Thyroid gland (tissue), 4 donors: ENCODE measurements at regions not wholly inside any gene's neighbourhood (a gene's known extent, or its start where the extent isn't known, plus 50 kb on each side); places are given as distances from the start of the nearest gene placed in this dataset.
"Not testable (repeated sequence)": the region's sequence is repeated elsewhere in the genome, so short reads cannot be mapped to it uniquely, and the experiment has no call there.

ENCODE experiments used
- DNase-seq, 2 donors: peaks; one replicate each; pipeline ENCODE4 v3.0.0-alpha.2; 2019
- H3K27ac ChIP-seq, 3 donors: fragments of 200-600 bp; sonication (generic); 1 replicate in 2 of 3; 2 replicates in 1 of 3; pipeline ENCODE4 v1.5.1; 2016 to 2019; ENCODE audit warnings: mild to moderate bottlenecking in 1 of 3, moderate library complexity in 1 of 3
- H3K27me3 ChIP-seq: fragments of 200-600 bp; sonication (generic); one replicate; pipeline ENCODE4 v1.5.1; 2019
- H3K36me3 ChIP-seq, 2 donors: fragments of 200-600 bp; sonication (generic); one replicate each; pipeline ENCODE4 v1.5.1; 2016 to 2019
- H3K4me1 ChIP-seq, 2 donors: fragments of 200-600 bp; sonication (generic); one replicate each; pipeline ENCODE4 v1.5.1; 2017 to 2019
- H3K4me3 ChIP-seq, 3 donors: fragments of 200-600 bp; sonication (generic); replicated peaks in 1 of 3; 1 replicate in 2 of 3; 2 replicates in 1 of 3; pipeline ENCODE4 v1.5.1; 2016; ENCODE audit warnings: mild to moderate bottlenecking in 1 of 3
- H3K9me3 ChIP-seq: fragments of 200-600 bp; sonication (generic); one replicate; pipeline ENCODE4 v1.5.1; 2017
- POLR2A ChIP-seq, 2 donors: fragments of 450-650 bp; IDR thresholded peaks; one replicate each; pipeline ENCODE4 v1.6.1; 2017; ENCODE audit warnings: antibody characterized with exemption in 2 of 2, mild to moderate bottlenecking in 2 of 2, moderate library complexity in 1 of 2
- WGBS, 2 donors: methylation state at CpG; one replicate each; pipeline ENCODE4 v1.1.5; 2017; 5-methylcytosine and 5-hydroxymethylcytosine counted together
- intact Hi-C: fragments of 100-400 bp; cut with DNase I; formaldehyde crosslinking; loops from one replicate; pipeline ENCODE4 v1.15.1; 2023
- TF ChIP-seq, protein P1 (sequence below), 6 experiments: fragments of 200-600 bp in 3 of 6; fragments of 450-650 bp in 3 of 6; sonication (generic) in 3 of 6; IDR thresholded peaks; one replicate each; pipeline ENCODE4 v1.5.1; 2016 to 2019; ENCODE audit warnings: antibody characterized with exemption in 6 of 6, mild to moderate bottlenecking in 2 of 6, inconsistent platforms in 1 of 6, moderate library complexity in 1 of 6

DNA sequence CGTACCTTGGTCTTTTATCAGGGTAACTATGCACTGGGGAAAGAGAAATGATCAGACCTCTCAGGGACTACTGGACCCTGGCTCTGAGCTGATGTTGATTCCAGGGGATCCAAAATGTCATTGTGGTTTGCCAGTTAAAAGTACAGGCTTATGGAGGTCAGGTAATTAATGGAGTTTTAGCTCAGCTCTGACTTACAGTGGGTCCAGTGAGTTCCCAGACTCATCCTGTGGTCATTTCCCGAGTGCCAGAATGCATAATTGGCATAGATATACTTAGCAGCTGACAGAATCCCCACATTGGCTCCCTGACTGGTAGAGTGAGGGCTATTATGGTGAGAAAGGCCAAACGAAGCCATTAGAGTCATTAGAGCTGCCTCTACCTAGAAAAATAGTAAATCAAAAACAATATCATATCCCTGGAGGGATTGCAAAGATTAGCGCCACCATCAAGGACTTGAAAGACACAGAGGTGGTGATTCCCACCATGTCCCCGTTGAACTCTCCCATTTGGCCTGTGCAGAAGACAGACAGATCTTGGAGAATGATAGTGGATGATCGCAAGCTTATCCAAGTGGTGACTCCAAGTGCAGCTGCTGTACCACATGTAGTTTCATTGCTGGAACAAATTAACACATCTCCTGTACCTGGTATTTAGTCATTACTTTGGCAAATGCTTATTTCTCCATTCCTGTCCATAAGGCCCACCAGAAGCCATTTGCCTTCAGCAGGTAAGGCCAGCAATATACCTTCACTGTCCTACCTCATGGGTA is 152.4 kb downstream of the THBS2 start:
- DNase-seq = no peak
- no peak overlapping the region for H3K27ac ChIP-seq
- TF ChIP-seq POLR2A (IDR thresholded peaks at IDR 0.05) = no peak
- TF ChIP-seq, protein P1, sequence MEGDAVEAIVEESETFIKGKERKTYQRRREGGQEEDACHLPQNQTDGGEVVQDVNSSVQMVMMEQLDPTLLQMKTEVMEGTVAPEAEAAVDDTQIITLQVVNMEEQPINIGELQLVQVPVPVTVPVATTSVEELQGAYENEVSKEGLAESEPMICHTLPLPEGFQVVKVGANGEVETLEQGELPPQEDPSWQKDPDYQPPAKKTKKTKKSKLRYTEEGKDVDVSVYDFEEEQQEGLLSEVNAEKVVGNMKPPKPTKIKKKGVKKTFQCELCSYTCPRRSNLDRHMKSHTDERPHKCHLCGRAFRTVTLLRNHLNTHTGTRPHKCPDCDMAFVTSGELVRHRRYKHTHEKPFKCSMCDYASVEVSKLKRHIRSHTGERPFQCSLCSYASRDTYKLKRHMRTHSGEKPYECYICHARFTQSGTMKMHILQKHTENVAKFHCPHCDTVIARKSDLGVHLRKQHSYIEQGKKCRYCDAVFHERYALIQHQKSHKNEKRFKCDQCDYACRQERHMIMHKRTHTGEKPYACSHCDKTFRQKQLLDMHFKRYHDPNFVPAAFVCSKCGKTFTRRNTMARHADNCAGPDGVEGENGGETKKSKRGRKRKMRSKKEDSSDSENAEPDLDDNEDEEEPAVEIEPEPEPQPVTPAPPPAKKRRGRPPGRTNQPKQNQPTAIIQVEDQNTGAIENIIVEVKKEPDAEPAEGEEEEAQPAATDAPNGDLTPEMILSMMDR (IDR thresholded peaks at IDR 0.05) = no peak
- no peaks in the 10 kb centered on the region for H3K36me3 ChIP-seq
- H3K27me3 ChIP-seq = no peaks in the 10 kb centered on the region
- WGBS, 2 donors = 82 to 88% methylated on average over 6 of the region's 6 CpGs
- H3K4me1 ChIP-seq = no peaks in the 10 kb centered on the region
- H3K9me3 ChIP-seq = no peaks in the 10 kb centered on the region
- H3K4me3 ChIP-seq = no peak overlapping the region
- intact Hi-C loops = no loop called here

DNA sequence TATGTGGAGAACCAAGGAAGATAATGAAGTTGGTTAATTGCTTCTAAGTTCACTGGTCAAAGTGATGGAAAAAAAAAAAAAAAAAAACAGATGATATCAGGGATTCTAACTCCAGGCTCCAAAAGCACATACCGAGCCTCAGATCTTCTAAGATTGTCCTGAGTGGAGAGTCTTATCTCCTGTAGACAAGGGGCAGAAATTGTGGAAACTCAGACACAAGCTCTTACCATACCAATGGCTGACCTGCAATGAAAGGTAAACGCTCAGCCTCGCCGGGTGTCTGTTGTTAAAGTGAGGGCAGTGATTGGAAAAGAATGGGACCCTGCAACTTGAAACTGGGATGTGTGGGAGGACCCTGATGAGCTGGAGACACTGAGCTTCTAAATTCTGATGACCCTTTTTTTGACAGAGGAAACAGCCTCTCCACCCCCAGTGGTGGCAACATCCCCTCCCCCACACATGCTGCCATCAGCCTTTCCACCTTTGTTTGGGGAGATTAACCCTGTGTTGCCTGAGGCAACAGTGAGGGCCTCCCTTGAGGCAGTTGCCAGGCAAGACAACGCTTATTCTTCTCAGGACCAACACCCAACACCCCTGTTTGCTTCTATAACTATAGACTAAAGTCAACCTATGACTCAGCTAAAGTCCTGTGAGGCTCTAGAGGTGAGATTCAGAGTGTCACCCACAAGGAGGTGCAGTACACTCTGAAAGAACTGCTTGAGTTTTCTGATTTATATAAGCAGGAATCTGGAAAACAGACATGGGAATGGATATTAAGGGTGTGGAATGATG is 154.0 kb downstream of the THBS2 start:
- Histone ChIP-seq H3K4me1 (no peaks in the 10 kb centered on the region), H3K27me3 (no peaks in the 10 kb centered on the region), H3K36me3 (no peaks in the 10 kb centered on the region), H3K9me3 (no peaks in the 10 kb centered on the region), H3K4me3 (no peak overlapping the region), H3K27ac (no peak overlapping the region)
- DNase-seq = no peak
- WGBS, 2 donors = 46 to 50% methylated on average over 5 of the region's 5 CpGs
- TF ChIP-seq, protein P1 (IDR thresholded peaks at IDR 0.05) = no peak
- TF ChIP-seq POLR2A (IDR thresholded peaks at IDR 0.05) = no peak
- intact Hi-C loops = no loop called here

DNA sequence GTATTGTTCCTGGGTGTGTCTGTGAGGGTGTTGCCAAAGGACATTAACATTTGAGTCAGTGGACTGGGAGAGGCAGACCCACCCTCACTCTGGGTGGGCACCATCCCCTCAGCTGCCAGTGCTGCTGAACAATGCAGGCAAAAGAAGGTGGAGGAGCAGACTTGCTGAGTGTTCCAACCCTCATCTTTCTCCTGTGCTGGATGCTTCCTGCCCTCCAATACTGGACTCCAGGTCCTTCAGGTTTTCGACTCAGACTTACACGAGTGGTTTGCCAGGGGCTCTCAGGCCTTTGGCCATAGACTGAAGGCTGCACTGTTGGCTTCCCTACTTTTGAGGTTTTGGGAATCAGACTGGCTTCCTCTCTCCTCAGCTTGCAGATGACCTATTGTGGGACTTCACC is 155.0 kb downstream of the THBS2 start:
- 68 to 74% methylated on average over 2 of the region's 2 CpGs for WGBS, 2 donors

DNA sequence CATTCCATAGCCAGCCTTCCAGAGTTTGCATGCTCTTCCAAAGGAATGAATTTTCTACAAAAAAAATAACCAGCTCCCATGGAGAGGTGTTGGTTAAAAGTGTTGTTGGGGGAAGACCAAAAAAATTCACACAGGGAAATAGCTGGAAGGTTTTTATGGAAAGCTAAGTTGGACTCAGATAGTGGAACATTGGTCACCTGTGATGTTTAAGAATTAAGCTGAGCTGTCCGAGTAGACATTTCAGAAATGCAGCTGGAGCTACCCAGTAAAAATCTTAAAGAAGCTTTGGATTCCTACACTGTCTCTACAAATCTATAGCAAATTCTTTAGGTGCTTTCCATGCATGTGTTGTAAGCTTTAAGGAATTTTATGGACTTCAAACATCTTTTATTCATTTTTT is 155.5 kb downstream of the THBS2 start:
- intact Hi-C loops = no loop called here
- no peak for DNase-seq

More for the DNA sequence above, 155.0 kb downstream of the THBS2 start:
- H3K4me1 ChIP-seq, H3K36me3 ChIP-seq, H3K4me3 ChIP-seq, DNase-seq, intact Hi-C loops, H3K27me3 ChIP-seq, H3K27ac ChIP-seq, H3K9me3 ChIP-seq: not testable (repeated sequence)

DNA sequence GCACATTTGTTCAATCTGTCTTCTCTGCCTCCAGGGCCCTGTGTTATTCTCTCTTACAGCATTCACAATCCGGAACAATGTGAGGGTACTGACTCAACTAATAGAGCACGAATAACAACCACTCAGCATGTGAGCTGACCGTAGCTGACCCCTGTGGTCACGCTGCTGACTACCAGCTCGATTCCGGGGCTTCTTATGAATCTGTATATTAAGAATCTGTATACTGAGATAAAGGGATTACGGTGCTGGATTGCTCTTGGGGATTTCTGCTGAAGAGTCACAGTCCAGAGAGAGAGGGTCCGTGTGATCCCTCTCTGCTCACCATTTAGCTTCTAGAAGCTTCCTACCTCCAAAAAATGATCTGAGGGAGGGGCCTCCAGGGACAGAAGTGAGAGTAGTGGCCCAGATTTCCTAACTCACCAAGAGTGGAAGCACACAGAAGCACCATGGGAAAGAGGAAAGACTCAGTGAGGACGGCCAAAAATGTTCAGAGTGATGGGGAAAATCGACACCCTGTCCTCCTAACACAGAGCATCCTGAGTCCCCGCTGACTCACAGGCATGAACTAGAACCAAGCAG is 156.2 kb downstream of the THBS2 start:
- TF ChIP-seq POLR2A (IDR thresholded peaks at IDR 0.05) = no peak
- TF ChIP-seq, protein P1 (IDR thresholded peaks at IDR 0.05) = no peak
- intact Hi-C loops = no loop called here
- no peaks in the 10 kb centered on the region for H3K36me3 ChIP-seq
- WGBS, 2 donors = 46 to 54% methylated on average over 11 of the region's 11 CpGs
- H3K4me3 ChIP-seq = no peak overlapping the region
- DNase-seq = no peak
- H3K9me3 ChIP-seq = no peaks in the 10 kb centered on the region
- no peaks in the 10 kb centered on the region for H3K4me1 ChIP-seq
- H3K27ac ChIP-seq = no peak overlapping the region
- no peaks in the 10 kb centered on the region for H3K27me3 ChIP-seq

More for the DNA sequence above, 155.5 kb downstream of the THBS2 start:
- Histone ChIP-seq H3K4me1 (no peaks in the 10 kb centered on the region), H3K27ac (no peak overlapping the region), H3K4me3 (no peak overlapping the region), H3K36me3 (no peaks in the 10 kb centered on the region), H3K27me3 (no peaks in the 10 kb centered on the region), H3K9me3 (no peaks in the 10 kb centered on the region)
- no peak for TF ChIP-seq POLR2A (IDR thresholded peaks at IDR 0.05)
- WGBS, 2 donors = 71 to 89% methylated on average over 1 of the region's 1 CpG

DNA sequence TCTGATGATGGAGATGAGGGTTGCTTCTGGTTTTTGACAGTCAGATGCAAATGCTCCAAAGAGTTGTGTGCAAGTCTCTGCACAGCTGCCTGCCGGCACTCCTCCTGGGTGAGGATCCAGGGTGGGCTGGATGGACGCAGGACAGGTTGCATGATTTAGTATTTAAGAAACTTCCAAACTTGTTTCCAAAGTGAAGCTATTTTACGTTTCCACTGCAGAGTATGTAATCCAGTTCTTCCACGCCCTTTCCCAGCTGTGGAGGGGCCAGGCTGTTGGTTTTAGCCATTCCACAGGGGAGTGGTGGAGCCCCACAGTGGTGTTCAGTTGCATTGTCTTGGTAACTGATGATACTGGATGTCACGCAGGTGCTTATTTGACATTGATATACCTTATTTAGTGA is 157.3 kb downstream of the THBS2 start:
- TF ChIP-seq POLR2A (IDR thresholded peaks at IDR 0.05) = no peak
- TF ChIP-seq, protein P1 (IDR thresholded peaks at IDR 0.05) = no peak
- Histone ChIP-seq H3K9me3 (no peaks in the 10 kb centered on the region), H3K27ac (no peak overlapping the region), H3K36me3 (no peaks in the 10 kb centered on the region), H3K27me3 (no peaks in the 10 kb centered on the region), H3K4me3 (no peak overlapping the region), H3K4me1 (no peaks in the 10 kb centered on the region)
- intact Hi-C loops = no loop called here
- 78 to 83% methylated on average over 5 of the region's 5 CpGs for WGBS, 2 donors
- DNase-seq = no peak
